Stimulated activated CD4-positive, alpha-beta T cell treated with anti-CD3 and anti-CD28 coated beads, Interleukin-2, amount 100 ng/mL, for 4 hours (primary cell): ENCODE measurements at regions not wholly inside any gene's neighbourhood (a gene's known extent, or its start where the extent isn't known, plus 50 kb on each side); places are given as distances from the start of the nearest gene placed in this dataset.
"Not testable (repeated sequence)": the region's sequence is repeated elsewhere in the genome, so short reads cannot be mapped to it uniquely, and the experiment has no call there.

Experiments used
- DNase-seq: peaks from one replicate; pipeline ENCODE4 v3.0.0-alpha.2; 2020; ENCODE audit warnings: low read depth

DNA sequence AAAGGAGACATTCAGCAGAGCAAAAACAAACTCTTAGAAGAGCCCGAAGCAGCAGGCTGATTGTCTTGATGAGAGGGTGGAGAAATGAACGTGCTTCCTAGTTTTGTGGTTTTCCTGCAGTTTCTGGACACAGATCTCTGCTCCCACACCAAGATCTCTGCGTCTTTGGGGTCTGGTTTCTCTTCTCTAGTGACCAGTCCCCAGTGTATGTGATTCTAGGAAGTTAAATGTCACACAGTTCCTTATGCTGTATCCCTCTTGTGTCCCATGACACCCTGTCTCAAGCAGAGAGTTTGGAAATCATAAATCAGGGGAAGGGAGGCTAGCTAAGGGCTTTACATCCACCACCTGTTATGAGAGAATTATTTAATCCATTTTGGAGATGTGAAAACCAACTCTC, 55.4 kb upstream of the KLF14 start:
- no peak for DNase-seq

DNA sequence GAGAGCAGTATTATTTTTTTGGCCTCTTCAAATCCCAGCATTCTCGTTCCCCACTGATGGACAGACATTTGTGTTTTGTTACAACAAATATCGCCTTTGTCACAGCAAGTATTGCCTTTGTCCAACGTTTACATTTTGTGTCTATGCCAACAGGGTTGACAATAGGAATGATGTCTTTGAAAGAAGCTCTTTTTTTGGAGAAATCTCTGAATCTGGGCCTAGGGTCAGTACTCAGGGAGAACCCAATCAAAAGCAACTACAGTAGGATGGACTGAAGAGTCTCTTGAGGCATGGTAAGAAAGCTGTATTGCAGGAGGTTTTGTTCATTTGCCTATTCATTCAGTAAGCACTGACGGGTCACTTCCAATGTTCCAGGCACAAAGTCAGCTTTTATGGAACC, 57.7 kb upstream of the KLF14 start:
- no peak for DNase-seq

DNA sequence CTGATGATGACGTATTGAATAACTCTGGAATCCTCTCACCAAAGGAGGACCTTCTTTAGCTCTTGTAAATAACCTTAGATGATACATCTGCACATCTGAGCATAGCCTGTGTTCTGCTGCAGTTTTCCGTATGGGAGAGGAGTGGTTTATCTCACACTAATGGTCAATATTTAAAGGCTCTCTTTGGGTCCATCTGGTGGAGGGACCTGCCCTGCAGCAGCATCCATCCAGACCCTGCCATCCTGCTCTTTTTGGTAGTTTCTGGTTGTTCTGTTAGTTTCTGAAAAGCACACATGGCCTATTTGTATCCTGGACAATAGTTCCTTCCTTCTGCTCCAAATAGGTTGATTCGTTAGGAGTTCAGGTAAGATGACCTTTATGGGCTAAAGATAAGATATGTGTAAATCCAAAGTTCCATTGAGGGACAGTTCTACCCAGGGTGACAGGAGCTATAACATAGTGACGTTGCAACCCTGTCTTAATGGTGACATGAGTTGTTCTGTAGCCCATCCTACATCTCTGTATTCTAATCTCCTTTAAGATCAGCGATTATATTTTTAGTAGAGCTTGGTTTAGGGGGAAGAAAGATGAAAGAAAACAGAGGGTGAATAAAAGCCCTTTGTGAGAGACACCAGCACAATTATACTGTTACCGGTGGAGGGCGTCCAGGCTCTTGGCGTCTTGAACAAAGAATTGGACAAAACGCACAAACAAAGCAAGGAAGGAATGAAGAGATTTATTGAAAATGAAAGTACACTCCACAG, 60.0 kb upstream of the KLF14 start:
- DNase-seq: no peak

DNA sequence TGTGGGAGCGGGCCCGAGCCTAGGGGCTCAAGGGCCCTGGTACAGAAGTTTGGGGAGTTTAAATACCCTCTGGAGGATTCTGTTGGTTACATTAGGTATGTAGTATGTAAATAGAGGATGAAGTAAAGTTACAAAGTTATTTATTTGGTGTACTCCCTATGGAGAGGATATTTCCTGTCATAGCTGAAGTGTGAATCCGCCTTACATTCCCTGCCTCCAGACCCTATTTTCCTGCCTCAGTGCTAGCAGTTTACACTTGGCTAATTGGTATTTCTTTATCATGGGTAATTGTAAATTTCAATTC, 60.6 kb upstream of the KLF14 start:
- no peak for DNase-seq

DNA sequence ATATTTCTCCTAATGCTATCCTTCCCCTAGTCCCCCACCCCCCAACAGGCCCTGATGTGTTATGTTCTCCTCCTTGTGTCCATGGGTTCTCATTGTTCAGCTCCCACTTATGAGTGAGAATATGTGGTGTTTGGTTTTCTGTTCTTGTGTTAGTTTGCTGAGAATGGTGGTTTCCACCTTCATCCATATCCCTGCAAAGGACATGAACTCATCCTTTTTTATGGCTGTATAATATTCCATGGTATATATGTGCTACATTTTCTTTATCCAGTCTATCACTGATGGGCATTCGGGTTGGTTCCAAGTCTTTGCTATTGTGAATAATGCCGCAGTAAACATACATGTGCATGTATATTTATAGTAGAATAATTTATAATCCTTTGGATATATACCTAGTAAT, 62.4 kb upstream of the KLF14 start:
- DNase-seq: not testable (repeated sequence)

DNA sequence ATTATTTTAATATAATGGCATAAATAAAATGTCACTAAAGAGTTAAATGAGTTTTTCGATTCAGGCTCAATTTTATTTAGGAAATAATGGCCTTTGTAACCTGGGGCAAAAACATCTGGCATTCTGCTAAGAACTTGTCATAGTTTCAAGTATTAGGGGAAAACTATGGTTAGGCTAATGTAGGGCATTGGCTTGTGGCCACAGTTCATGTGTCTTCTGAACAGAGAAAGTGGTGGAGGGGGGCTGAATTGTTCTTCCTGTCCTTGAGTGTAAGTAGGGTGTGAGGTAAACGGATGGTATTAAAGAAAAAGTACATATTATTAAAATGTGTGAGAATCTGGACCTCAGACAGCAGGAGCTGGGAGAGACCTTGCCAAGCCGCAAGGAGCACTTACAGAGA, 69.1 kb upstream of the KLF14 start:
- no peak for DNase-seq

DNA sequence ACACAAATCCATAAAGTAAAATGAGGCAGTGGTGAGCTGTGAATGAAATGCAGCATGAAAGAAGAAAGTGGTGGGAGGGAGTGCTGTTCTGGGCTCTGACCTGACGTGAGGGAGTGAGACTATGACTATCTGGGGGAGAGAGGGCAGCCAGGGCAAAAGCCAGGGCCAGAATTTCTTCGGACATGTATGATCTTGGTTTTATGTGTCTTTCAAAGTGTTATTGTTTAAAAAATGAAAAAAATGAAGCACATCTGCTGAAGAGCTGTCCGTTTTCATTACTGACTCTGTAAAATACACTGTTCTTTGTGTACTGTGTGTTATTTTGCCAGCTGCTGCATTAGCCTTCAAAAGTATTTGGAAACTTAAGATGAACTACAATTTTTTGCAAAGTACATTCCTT, 70.2 kb upstream of the KLF14 start:
- no peak for DNase-seq

DNA sequence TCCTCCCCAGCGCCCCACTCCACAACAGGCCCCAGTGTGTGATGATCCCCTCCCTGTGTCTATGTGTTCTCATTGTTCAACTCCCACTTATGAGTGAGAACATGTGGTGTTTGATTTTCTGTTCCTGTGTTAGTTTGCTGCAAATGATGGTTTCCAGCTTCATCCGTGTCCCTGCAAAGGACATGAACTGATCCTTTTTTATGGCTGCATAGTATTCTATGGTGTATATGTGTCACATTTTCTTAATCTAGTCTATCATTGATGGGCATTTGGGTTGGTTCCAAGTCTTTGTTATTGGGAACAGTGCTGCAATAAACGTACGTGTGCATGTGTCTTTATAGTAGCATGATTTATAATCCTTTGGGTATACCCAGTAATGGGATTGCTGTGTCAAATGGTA, 78.8 kb upstream of the KLF14 start:
- not testable (repeated sequence) for DNase-seq

DNA sequence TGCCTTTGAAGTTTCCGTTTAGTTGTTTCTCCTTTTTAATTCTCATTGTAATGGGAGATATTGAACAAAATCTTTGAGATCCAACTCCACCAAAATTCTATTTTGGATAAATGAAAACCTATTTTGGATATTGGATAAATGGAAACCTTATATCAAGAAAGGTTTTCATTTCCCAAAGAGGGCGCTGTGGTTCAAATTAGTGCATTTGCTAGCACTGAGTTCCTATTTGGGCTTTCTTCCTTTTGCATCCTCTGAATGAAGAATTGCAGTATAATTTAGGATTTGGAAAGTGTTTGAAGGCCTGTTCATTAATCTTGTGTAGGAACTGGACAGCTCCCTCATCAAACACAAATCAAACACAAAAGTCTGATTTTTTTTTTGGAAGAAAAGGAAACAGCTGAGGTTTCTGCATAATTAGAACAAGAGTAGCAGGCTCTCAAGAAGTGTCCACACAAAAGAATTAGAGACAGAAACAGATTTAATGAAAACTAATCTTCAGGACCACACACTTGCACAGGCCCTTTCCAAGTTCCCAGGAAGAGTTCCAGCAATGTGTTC, 80.8 kb upstream of the KLF14 start:
- DNase-seq: no peak

DNA sequence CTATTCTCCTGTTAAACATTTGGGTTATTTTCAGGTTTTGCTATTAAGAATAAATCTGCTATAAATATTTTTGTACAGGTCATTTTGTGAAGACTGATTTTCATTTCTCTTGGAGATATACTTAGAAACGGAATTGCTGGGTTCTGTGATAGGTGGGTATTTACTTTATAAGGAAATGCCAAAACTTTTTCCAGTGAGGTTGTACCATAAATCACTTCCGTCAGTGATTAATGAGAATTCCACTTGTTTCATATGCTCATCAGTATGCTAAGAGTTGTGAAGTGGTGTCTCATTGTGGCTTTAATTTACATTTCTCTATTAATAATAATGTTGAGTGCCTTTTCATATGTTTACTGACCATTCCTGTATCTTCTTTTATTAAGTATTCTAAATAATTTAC, 84.0 kb upstream of the KLF14 start:
- no peak for DNase-seq

DNA sequence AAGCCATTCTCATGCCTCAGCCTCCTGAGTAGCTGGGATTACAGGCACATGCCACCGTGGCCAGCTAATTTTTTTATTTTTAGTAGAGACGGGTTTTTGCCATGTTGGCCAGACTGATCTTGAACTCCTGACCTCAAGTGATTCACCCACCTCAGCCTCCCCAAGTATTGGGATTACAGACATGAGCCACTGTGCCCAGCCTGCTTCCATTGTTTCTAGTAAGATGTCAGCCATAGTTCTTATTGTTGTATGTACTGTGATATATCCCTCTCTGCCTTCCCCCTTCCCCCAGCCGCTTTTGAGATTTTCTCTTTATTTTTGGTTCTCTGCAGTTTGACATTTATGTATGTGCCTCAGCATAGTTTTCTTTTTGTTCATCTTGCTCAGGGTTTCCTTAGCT, 87.9 kb upstream of the KLF14 start:
- no peak for DNase-seq

DNA sequence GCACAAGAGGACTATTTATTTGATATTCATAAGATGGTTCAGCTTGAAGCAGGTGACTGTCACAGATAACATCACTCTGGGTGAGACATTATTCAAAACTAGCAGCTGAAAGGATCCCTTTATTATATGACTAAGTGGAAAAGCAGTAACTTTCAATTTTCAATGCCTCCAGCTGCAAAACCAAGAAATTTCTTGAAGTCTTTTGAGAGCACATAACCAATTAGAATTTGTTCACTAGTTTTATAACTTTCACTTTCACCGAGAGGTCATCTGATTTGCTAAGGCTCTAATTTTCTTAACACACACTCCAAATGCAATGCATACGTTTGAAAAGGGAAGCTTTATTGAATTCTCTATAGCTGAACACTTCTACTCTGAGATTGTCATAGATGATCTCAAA, 88.6 kb upstream of the KLF14 start:
- no peak for DNase-seq

DNA sequence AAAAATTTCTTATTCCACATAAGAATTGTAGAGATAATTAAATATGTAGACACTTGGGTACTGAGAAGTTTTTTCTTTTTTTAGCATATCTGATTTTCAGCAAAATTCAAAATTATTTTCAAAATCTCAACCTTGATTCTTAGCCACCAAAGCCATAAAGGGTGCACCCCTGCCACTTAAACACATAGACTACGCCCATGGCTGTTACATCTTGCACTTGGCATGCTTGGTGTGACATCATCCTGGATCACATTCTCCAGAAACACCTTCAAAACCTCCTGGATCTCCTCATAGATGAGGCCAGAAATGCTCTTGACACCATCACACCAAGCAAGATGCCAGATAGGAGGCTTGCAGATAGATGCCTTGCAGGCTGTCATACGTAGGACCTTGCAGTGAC, 89.1 kb upstream of the KLF14 start:
- DNase-seq: no peak

DNA sequence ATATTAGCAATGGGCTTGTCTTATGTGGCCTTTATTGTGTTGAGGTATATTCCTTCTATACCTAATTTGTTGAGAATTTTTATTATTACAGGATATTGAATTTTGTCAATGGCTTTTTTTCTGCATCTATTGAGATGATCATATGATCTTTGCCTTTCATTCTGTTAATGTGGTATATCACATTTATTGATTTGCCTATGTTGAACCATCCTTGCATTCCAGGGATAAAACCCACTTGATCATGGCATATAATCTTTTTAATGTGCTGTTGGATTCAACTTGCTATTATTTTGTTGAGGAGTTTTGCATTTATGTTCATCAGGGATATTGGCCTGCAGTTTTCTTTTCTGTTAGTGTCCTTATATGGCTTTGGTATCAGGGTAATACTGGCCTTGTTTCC, 91.8 kb upstream of the KLF14 start:
- no peak for DNase-seq

DNA sequence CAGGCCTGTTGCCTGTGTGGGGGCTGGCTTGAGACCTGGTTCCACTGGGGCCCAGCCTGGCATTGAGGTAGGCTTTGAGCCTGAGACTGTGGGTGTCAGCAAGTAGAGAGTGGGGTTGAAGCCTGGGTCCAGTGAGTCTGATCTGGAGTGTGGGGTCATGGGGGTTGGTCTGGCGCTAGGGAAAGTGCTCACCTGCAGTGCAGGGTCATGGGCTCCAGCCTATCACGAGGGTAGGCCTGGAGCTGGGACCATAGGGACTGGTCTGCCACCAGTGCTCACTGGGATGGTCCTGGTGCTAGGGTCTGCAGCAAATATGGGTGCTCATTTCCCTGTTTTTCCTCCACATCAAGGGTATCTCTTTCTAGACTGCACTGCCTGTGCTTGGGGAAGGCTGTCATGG, 95.4 kb upstream of the KLF14 start:
- no peak for DNase-seq

DNA sequence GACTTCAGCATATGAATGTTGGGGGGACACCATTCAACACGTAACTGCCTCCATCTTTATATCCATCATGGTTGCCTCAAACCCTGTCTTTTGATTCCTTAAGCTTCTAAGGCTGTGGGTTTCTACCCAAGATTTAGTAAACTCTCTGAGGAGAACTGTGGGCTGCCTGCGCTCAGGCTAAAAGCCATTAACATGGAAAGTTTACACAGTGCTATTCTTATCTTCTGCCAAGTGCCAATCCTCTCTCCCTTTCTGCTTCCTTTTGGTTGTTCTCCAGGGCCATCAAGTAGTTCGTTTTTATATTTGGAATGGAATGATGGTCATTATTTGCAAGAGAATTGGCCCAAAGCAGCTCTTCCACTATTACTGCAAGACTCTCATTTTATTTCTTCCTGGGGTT, 97.3 kb upstream of the KLF14 start:
- no peak for DNase-seq

DNA sequence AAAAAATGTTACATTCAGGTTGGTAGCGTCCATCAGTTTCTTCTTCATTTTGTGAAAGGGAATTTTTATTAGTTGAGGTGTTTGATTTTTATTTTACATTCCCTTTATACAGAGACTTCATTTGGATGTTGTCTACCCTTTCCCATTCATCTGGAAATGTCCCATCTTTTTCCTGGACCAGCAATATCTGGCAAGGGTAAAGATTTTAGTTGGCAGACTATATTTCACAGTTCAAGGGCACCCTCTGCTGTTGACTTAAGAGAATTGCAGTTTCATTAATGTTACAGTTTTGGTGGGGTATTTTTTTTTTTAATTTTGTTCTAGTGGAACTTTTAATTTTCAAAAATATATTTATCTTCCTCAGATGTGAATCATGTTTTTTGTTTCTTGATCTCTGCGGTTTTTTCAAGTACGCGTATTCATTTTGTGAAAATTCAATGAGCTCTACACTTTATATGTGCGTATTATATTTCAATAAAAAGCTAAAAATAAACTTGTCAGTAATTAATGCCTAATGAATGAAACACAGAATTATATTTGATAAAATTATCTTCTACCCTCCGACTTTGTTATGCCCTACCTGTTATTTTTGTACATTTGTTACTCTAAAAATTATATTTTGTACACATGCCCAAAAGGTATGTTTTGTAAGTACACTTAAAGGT, 97.9 kb upstream of the KLF14 start:
- no peak for DNase-seq

DNA sequence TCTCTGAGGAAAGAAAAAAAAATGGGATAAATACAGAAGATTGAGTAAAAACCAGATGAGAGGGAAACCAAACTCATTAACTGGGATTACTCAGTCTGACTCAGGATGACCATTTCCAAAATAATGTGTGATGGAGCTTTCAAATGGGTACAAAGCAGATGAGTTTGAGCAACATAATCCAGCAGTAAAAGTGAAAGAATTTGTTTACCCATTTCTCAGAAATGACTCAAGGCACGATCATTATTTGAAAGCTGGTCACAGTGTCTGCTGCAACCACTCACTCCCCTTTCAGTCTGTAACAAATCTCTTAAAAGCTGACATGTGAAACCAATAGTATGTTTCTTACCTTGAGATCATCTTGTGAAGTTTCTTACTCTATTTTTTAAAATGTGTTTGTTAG, 104.7 kb upstream of the KLF14 start:
- DNase-seq: no peak

DNA sequence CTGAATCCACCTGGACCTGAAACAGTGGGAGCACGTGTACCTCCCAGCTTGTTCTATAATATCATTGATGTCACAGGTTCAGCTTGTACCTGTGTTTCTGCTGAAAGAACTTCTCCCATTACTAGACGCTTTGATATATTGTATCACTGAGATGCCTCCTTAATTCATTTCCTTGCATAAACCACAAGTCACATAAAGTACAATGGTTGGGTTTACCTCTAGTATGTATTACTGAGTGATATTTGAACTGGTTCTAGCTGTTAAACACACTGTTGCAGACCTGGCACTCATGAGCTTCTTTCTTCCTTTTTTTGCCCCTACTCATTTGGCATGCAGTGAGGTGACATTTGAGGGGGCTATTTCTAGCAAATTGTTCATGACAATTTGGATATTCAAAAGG, 106.6 kb upstream of the KLF14 start:
- no peak for DNase-seq

DNA sequence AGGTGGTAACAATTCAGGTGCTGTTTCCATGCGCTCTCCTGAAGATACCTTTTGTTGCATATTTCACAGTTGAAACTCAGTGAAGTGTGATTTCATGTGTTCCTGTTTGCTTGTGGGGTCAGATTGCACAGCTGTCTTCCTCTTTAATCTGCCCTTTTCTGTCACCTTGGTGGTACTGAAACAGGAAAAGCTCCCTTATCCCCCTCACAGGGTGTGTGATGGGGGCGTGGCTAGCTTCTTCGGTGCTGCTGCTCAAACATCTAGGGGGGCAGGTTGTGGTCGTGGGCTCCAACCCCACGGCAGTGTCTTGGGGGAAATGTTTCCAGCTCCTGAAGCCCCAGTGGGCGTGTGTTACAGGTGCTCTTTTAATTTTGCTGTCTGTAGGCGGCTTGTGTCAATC, 107.4 kb upstream of the KLF14 start:
- DNase-seq: no peak

DNA sequence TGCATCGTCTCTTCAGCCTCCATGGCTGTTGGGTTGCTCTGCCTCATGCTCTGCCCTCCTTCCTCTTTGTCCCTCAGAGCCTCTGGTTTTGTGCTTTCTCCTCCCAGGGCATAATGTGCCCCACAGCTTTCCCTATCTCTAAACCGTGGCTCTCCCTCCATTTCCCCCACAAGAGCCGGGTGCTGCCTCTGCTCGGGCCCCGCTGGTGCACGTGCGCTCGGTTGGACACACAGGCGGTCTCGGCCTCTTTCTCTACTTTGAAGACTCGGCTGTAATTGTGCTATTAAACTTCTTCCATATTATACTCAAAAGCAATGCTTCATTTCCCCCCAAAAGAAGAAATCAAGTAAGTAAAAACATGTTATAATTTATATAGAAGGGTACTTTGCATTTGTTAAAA, 109.7 kb upstream of the KLF14 start:
- DNase-seq: no peak

DNA sequence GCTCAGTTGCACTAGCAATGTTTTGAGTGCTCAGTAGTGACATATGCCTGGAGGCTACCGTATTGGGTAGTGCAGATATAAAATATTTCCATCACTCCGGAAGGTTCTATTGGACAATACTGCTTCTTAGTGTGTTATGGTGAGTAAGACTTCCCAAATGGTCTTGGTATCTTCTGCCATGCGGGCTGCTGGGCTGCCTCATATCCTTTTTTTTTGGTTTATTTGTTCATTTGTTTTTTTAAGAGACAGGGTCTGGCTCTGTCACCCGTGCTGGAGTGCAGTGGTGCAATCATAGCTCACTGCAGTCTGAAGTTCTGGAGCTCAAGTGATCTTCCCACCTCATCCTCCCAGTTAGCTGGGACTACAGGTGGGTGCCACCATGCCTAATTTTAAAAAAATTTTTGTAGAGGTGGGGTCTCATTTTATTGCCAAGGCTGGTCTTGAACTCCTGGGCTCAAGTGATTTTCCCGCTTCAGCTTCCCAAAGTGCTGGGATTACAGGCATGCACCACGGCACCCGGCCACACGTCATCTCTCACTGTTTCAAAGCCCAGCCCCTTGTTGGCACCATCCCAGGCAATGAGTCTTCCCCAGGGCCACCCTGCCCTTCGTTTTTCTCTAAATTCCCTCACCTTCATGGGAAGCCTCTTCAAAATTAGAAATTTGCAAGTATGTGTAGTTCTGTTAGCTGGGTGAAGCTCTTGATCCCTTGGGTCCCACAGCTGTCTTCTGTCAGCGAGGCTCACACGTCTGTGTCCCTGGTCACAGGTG, 111.0 kb upstream of the KLF14 start:
- DNase-seq: no peak

DNA sequence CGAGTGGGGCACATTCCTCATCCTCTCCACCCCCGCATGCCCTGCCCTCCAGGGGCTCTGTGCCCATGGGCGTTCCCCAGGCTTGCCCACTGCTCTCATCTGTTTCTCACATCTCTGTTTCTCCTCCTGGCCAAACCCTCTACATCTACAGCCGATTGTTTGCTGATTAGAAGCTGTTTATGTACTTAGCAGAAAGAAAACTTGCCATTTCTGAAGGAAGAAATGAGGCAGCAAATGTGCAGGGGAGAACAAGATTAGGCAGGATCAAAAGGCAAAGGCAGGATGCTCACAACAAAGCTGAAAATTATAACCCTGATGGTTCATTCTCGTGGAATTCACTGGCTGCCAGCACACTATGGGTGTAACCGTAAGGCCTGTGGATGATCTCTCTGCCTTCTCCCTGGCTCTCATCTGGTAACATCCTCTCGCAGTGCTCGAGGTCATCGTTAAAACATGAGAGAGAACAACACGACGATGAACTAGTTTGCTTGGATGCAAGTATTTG, 111.6 kb upstream of the KLF14 start:
- no peak for DNase-seq
